EL (cell line): ENCODE measurements at regions not wholly inside any gene's neighbourhood (a gene's known extent, or its start where the extent isn't known, plus 50 kb on each side); places are given as distances from the start of the nearest gene placed in this dataset.
"Not testable (repeated sequence)": the region's sequence is repeated elsewhere in the genome, so short reads cannot be mapped to it uniquely, and the experiment has no call there.

Experiments
- DNase-seq: peaks from one replicate; pipeline ENCODE4 v3.0.0-alpha.2; 2016

GRCh38 chr1:21385022-21385421, 54.9 kb upstream of the NBPF3 start:
- DNase-seq, result no peak

- DNase-seq, result no peak
Observed at GRCh38 chr1:21384620-21385019, 55.3 kb upstream of the NBPF3 start.

GRCh38 chr1:21383785-21384401, 56.0 kb upstream of the NBPF3 start:
- no peak for DNase-seq

- no peak for DNase-seq
Observed at GRCh38 chr1:21381354-21381753, 58.6 kb upstream of the NBPF3 start.

- not testable (repeated sequence) for DNase-seq
Observed at GRCh38 chr1:21380147-21380546, 59.8 kb upstream of the NBPF3 start.

GRCh38 chr1:21379571-21379970, 60.4 kb upstream of the NBPF3 start:
- no peak for DNase-seq

GRCh38 chr1:21378705-21379494, 61.0 kb upstream of the NBPF3 start:
- no peak for DNase-seq

GRCh38 chr1:21372383-21372782, 67.6 kb upstream of the NBPF3 start:
- no peak for DNase-seq

GRCh38 chr1:21369905-21370304, 70.0 kb upstream of the NBPF3 start:
- DNase-seq, result no peak

GRCh38 chr1:21368515-21369289, 71.2 kb upstream of the NBPF3 start:
- DNase-seq, result peak; percentile 82

- not testable (repeated sequence) for DNase-seq
Observed at GRCh38 chr1:21367973-21368514, 71.9 kb upstream of the NBPF3 start.

GRCh38 chr1:21366288-21366687, 73.6 kb upstream of the NBPF3 start:
- no peak for DNase-seq

GRCh38 chr1:21365036-21365435, 74.8 kb upstream of the ECE1 start:
- no peak for DNase-seq

- DNase-seq, result no peak
Observed at GRCh38 chr1:21362096-21362495, 71.8 kb upstream of the ECE1 start.

- no peak for DNase-seq
Observed at GRCh38 chr1:21361506-21361905, 71.2 kb upstream of the ECE1 start.

GRCh38 chr1:21357161-21357560, 66.9 kb upstream of the ECE1 start:
- DNase-seq, result no peak

GRCh38 chr1:21355956-21356355, 65.7 kb upstream of the ECE1 start:
- no peak for DNase-seq

- DNase-seq, result no peak
Observed at GRCh38 chr1:21352586-21352985, 62.3 kb upstream of the ECE1 start.

GRCh38 chr1:21351901-21352300, 61.6 kb upstream of the ECE1 start:
- no peak for DNase-seq

- no peak for DNase-seq
Observed at GRCh38 chr1:21350202-21350885, 60.1 kb upstream of the ECE1 start.

GRCh38 chr1:21349693-21350092, 59.4 kb upstream of the ECE1 start:
- DNase-seq, result no peak

- no peak for DNase-seq
Observed at GRCh38 chr1:21347072-21347581, 56.9 kb upstream of the ECE1 start.
